A673 (cell line): ENCODE measurements at regions not wholly inside any gene's neighbourhood (a gene's known extent, or its start where the extent isn't known, plus 50 kb on each side); places are given as distances from the start of the nearest gene placed in this dataset.

Experiments
- CTCF ChIP-seq: fragments of 300-800, 200-600 bp; sonication (generic); conservative IDR thresholded peaks from 2 replicates; pipeline ENCODE4 v1.5.1; 2017; ENCODE audit warnings: low read depth, mild to moderate bottlenecking, antibody characterized with exemption, low read length, moderate library complexity, mixed read lengths
- EZH2 ChIP-seq: fragments of 200-600 bp; sonication (generic); IDR thresholded peaks from 2 replicates; pipeline ENCODE4 v1.6.1; 2017; ENCODE audit warnings: borderline replicate concordance, low read depth, mild to moderate bottlenecking, mixed read lengths, antibody characterized with exemption, low read length; ENCODE audit not compliant: poor library complexity, severe bottlenecking

- TF ChIP-seq CTCF (no peak), EZH2 (no peak)
Measured at GRCh38 chr11:129580278-129580677, 204.6 kb downstream of the BARX2 start.
